ENCODE measurements at regions not wholly inside any gene's neighbourhood (a gene's known extent, or its start where the extent isn't known, plus 50 kb on each side); places are given as distances from the start of the nearest gene placed in this dataset.

DNA sequence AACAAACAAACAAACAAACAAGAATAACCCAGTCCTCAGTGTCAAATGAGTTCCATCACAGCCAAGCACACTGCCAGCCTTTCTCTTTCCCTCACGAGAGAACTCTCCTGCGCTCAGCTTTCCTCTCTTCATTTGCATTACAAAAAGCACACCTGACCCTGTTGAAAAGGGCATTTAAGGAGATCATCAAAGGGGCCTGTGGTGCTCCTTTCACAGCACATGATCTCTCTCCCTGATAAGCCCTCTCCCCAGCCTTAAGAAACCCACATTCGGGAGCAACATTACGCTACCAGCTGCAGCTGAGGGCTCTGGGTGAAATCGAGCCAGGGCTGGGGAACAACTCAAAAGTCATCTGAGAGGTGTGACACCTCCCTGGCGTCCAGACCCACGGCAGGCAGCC is 165.6 kb upstream of the TMCC3 start:
- no peak for DNase-seq (ENCODE audit: low read depth in 3 of 3)

DNA sequence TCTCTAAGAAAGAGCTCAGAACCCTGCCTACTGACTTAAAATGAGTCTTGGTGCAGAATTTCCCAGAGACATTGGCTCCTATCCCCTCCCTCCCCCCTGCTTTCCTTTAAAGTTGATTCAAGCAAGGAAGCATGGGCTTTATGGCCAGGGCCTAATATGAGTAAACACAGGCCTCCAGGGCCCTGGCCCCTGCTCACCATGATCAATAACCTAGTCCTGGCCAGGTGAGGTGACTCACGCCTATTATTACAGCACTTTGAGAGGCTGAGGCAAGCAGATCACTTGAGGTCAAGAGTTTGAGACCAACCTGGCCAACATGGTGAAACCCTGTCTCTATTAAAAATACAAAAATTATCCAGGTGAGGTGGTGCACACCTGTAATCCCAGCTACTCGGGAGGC is 165.1 kb upstream of the TMCC3 start:
- no peak for DNase-seq (ENCODE audit: low read depth in 3 of 3)

DNA sequence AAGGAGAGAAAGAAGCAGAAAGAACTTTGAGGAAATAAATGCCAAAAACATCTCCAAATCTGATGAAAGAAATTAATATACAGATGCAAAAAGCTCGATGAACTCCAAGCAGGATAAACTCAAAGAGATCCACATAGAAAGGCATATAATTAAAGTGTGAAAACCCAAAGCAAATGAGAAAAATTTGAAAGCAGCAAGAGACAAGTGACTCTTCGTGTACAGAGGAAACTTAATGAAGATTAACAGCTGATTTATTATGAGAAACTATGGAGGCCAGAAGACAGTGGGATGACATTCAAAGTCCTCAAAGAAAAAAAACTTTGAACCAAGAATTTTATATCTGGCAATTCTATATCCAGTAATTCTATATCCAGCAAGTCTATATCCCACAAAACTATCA is 163.0 kb upstream of the TMCC3 start:
- DNase-seq (ENCODE audit: low read depth in 3 of 3) = no peak

DNA sequence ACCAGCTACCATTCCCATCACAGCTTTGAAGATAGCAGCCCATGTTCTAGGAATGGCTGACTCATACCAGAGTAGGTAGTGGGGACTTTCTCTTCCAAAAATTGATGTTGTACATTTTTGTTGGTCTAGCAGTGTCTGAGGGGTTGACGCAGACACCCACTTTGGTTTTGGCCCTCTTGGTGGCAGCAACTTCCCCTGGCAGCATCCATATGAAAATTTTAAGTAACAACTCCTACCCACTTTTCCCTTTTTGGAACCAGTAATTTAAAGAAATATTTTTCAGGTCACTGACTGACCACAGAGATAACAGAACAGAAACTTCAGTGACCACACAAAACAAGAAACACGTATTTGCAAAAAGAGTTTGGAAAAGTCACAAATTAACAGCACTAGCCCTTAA is 162.0 kb upstream of the TMCC3 start:
- DNase-seq (ENCODE audit: low read depth in 3 of 3) = no peak

DNA sequence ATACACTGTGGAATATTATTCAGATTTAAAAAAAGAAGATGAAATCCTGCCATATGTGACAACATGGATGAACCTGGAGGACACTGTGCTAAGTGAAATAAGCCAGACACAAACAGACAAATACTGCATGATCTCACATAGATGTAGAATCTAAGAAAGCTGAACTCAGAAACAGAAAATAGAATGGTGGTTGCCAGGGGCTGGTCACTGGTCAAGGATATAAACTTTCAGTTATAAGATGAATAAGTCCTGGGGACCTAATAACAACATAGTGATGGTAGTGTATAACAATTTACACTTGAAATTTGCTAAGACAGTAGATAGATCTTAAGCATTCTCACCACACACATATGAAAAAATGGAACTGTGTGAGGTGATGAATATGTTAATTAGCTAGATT is 161.3 kb upstream of the TMCC3 start:
- DNase-seq (ENCODE audit: low read depth in 3 of 3) = no peak

DNA sequence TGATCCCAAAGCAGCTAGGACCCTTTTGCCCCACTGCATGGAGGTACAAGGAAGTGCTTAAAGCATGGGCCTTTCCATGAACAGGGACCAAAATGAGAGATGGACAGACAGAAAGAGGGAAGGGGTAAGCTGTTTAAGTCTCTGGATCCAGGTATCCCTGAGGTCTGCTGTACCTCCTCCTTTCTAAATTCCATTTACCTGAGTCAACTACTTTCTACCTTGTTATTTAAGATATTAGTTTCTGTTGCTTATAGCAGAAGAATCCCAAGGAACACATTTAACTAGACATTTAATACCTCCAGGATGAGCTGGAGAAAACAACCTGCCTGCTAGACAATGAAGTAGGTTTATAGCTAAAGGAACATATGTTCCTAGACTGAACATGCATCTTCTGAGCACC is 157.6 kb upstream of the TMCC3 start:
- no peak for DNase-seq (ENCODE audit: low read depth in 3 of 3)

DNA sequence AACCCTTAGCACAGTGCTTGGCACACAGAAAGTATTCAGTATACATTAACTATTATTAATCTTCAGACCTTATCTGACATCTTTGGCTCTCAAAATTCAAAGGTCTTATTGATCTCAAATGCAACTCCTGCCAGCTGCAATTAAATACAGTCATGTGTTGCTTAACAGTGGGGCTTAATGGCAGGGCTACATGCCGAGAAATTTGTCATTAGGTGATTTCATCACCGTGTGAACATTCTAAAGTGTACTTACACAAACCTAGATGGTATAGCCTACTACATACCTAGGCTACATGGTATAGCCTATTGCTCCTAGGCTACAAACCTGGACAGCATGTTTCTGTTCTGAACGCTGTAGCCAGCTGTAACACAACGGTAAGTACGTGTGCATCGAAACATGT is 156.3 kb upstream of the TMCC3 start:
- DNase-seq (ENCODE audit: low read depth in 3 of 3) = no peak

DNA sequence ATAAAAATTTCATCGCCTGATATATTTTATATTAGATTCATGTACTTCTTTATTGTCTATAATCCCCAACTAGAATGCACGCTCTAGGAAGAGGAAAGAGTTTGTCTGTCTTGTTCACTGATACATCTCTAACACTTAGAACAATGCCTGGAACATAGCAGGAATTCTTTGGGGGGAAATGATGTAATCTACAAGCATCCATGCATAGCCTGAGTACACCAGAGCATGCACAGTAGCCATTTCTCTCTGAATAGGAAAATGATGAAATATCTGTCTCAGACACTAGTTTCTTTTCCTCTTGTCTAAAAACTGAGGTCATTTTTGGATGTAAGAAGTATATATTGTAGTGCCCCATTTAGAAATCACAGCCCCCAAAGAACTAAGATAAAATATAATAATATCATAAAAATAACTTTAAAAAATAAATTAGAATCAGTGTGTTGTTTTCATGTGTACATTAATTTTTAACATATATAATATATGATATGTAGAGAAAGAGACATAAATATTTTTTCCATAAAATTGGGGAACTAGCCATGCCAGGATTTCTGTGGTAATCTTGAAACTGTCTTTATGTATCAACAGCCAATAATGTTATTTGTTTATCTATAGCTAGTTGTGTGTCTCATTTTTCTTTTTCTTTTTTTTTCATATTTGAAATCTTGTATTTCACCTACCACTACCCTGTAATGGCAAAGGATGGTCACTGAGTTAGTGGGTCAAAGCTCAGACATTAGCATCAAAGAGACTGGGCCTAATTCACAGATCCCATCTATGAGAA is 155.6 kb upstream of the TMCC3 start:
- DNase-seq (ENCODE audit: low read depth in 3 of 3) = no peak

DNA sequence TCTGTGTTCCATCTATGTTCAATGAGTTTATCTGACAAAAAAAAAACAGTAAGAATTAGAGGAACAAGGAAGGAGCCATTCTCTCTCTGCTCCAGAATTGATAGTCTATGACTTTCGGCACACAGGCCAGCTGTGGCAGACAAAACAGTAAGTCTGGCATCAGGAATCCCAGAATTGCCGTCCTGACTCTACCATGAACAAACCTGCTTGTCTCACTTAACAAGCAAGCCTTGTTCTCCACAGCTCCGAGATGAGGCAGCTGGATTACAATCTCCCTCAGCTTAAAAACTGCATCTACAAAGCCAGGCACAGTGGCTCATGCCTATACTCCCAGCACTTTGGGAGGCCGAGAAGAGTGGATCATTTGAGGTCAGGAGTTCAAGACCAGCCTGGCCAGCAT is 153.6 kb upstream of the TMCC3 start:
- DNase-seq (ENCODE audit: low read depth in 3 of 3) = no peak

DNA sequence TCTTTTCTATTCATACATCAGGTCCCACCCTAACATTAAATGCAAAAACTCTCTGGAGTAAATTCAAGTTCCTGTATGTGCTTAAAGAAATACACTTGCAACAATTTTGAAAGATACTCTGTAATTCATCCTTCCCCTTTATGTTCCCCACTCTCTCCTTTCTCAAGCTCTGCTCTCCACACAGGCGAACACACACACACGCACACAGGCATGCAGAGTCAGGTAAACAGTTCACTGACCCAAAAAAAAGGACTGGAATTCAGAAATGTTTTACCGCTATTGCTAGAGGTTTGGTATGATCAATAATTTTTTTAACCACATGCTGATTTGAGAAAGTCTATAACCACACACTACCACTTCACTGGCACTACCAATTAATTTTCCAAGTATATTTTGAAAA is 152.4 kb upstream of the TMCC3 start:
- no peak for DNase-seq (ENCODE audit: low read depth in 3 of 3)

DNA sequence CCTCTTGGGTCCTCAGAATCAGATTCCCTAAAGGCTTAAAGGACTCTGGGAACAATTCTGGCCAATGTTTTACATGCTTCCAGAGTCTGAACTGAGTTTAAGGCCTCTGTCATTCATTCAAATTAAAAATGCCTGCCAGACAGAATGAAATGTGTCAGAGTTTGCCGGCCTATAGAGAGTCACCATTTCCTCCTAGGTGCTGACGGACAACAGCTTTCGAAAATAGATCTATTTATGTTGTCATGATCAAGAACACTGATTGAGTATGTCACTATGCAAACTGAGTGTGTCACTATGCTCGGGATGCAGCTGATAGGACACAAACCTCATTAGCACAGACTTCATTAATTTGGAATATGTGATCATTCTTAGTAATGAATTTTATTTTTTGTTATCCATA is 151.4 kb upstream of the TMCC3 start:
- no peak for DNase-seq (ENCODE audit: low read depth in 3 of 3)

DNA sequence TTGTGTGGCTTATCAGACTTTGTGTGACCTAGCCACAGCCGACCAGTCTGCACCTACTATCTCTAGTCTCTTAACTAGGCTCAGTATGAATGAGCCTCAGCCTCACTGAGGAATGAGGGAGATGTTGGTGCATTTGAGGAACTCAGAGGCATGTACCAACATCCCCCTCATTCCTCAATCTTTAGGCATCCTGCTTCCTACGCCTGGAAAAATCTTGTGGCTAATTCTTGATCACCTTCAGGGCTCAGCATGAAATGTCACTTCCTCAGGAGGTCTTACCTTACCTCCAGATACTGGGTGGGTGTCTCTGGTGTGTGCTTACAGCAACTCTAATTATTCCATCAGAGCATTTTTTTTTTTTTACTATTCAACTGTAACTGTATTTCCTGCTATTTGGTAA is 148.8 kb upstream of the TMCC3 start:
- no peak for DNase-seq (ENCODE audit: low read depth in 3 of 3)

DNA sequence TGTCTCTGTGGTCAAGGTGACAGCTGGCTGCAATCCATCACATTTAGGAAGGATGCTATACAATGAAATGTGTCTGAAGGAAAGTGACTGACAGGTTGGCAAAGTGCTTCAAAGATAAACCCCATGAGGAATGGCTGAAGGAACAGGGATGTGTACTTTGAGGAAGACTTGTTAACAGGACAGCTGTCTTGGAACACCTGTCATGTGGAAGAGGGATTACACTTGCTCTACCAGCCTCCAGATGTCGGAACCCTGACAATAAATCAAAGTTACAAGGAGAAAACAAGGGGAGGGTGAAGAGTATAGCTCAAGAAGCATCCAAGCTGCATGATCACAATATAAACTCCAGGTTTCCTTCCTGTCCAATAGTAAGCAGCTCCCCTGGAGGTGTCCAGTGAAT is 147.8 kb upstream of the TMCC3 start:
- DNase-seq (ENCODE audit: low read depth in 3 of 3) = no peak

DNA sequence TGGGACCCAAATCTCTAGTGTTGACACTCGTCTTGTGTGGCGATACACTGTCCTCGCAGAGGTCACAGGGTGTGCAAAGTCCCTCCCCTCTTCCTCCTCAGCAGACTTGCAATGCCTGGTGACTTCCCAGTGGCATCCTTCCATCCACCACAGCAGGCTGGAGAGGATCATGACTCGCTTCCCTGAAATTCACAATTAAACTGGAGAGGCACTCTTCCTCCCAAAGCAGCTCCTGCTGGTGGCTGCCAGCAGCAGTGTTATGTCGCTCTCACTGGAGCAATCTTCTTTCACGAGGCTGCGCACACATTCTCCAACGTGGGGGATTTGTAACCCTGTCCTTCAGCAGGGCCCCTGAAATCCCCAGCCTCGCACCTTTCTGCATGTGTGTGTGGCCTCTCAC is 145.2 kb upstream of the TMCC3 start:
- no peak for DNase-seq (ENCODE audit: low read depth in 3 of 3)

DNA sequence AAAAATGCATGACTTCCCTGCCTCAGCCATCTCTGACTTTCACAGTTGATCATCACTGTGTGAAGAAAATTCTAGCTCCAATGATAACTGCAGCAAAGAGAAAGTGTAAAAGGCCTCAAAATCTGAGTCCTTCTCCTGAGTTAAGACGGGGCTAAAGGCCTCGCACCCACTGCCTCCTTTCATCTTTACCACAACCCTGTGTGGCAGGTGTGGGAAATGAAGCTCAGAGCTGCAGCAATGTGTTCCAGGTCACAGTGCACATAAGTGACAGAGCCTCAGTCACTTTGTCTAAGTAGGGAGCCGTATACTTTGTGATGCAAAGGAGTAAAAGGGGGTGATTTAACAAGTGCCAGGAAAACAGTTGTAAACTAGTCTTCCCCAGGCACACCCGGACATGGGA is 144.7 kb upstream of the TMCC3 start:
- no peak for DNase-seq (ENCODE audit: low read depth in 3 of 3)

DNA sequence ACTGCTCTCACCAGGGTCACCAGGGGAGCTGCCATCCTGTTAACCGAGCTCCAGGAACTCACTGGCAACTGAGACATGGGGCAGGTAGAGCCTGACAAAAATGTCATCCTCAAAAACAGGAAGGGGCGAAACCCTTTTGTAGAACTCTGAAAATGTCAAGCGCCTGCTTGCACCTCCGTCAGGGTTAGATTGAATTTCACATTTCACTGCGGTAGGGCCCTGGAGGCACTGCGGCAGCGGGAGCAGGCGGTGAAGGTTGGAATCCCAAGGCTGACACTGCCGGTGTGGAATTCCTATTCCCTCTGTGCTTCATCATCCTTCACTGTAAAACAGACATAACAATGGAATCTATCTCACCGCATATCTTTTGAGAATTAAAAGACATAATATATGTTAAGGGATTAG is 142.8 kb upstream of the TMCC3 start:
- DNase-seq (ENCODE audit: low read depth in 3 of 3) = no peak

DNA sequence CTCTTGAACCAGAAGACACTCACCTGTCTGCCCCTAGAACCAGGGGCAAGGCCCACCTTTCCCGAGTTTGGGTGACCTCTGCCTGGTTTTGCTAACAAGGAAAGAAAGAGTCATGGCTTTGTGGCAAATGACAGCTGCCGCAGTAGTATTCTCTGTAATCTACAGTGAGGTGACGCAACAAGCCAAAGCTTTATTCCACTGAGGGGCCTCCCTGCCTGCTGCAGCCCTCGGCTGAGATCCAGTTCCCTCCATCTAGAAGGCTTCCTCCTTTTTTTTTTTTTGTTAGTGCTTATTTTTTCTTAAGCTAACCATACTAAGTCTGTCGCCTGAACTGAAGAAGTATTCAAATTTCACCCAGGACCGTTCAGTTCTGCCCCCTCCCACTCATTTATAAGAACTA is 142.3 kb upstream of the TMCC3 start:
- no peak for DNase-seq (ENCODE audit: low read depth in 3 of 3)

DNA sequence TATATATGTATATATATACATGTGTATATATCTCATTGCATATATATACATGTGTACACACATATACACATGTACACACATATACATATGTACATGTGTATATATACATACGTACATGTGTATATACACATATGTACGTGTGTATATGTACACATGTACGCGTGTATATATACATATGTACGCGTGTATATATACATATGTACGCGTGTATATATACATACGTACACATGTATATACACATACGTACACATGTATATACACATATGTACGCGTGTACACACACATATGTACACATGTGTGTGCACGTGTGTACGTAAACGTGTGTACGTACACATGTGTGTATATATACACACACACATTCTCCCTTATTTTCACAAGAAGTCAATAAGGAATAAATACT is 141.6 kb upstream of the TMCC3 start:
- no peak for DNase-seq (ENCODE audit: low read depth in 3 of 3)

DNA sequence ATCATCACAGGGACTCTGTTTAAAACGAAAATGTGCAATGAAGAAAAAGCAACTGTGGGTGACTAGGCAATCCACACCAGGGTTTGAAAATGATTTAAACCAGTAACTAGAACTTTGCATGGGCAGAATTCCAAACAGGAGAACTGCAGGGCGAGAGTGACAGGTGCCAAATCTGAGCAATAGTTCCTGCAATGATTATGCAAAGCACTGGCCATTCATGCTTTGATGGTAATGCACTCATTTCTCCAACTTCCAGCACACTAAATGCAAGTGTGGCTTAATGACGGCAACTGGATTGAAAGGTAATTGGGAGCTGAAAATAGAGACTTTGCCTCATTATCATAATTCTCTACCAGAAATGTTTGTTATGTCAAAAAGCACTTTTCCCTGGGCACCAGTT is 140.5 kb upstream of the TMCC3 start:
- DNase-seq (ENCODE audit: low read depth in 3 of 3) = no peak

DNA sequence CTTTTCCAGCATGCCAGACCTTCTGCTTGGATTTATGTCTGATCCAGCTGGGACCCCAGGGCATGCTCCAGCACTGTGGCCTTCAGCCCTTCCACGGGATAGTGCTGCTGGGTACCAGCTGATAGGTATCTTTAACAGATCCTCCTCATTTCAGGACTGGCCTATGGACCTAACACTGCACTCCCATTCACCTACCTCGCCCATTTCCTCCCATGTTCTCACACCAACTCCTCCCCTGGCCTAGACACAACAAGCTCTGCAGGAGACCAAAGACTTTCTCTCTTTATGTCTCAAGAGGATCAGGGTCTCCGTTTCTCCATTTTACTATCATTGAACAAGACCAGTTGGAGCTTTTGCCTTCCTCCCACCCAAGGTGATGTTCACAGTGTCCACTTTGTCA is 140.0 kb upstream of the TMCC3 start:
- DNase-seq (ENCODE audit: low read depth in 3 of 3) = no peak

DNA sequence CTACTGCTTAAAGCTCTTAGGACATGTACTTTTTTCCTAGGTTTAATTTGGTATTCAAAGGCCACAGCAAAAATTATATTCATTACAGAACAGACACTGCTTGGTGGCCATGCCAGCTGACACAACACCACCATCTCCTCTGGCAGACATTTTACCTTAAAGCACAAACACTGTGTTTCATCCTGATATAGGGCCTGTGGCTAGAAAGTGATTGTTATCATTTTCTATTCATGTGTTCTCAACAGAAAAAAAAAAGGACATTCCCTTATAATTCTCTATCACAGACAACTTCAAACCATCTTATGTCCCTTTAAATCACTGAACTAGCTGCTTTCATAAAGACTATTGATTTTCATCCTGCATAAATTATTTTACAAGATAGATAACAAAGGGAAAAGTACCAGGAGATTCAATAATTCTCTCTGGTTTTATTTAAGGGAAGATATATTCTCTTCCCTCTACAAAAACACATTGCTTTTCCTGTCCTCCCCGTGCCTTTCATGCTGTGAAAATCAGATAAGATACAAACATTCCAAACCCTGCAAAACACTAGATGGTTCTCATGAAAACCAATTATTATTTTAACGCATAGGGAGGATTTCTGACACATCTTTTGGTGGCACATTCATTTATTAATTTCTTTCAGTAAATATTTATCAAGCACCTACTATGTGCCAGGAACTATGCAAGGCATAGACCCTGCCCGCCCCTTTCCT is 139.3 kb upstream of the TMCC3 start:
- no peak for DNase-seq (ENCODE audit: low read depth in 3 of 3)

DNA sequence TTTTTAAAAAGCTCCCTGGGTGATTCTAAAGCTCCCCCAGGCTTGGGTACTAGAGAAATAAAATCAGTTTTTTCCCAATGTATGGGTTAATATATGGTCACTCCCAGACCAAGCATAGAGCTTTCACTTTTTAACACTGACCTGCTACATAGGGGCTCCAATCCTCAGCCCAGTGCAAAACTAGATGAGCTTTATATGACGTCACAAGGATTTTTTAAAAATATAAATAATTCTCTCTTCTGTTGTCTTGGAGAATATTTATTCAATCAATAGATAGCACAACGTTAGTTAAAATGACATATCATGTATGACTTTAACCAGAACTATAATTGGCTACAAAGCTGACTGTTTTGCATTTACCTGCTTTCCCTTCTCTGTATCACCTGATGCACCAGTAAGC is 137.9 kb upstream of the TMCC3 start:
- no peak for DNase-seq (ENCODE audit: low read depth in 3 of 3)

DNA sequence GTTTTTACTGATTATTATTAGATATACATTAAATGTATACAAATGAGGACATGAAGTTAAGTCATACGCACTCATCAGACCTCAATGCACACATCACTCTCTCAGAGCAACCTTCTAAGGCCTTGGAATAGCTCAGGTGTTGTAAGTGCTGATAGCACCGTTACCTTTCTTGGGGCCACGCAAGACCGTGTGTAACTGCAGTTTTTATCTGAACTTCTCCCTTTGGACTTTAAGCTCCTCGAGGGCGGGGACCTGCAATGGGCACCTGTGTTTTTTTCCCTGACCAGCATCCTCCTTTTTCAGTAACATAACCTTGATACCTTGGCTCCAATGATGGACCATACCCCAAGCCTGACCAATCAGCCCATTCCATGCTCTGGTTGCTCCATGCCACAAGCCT is 136.5 kb upstream of the TMCC3 start:
- no peak for DNase-seq (ENCODE audit: low read depth in 3 of 3)

DNA sequence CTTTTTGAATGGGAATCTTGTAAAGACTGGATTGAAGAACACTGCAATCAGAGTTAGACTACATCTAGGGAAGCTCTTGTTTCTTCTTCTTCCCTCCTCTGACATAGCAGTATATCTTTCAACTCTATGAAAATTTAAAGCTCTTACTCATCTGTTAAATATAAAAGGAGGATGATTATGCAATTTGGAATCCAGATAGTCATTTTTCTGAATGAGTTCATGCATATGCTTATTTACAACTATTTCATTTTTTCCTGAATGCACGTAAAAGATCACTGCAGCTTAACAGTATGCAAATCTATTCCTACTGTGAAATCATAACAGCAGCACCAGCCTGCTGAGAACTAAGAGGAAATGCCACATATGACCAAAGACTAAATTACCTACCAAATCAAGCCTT is 133.5 kb upstream of the TMCC3 start:
- DNase-seq (ENCODE audit: low read depth in 3 of 3) = no peak
